H9 (cell line): ENCODE measurements at regions not wholly inside any gene's neighbourhood (a gene's known extent, or its start where the extent isn't known, plus 50 kb on each side); places are given as distances from the start of the nearest gene placed in this dataset.

Experiments
- DNase-seq: peaks from one replicate; pipeline ENCODE4 v3.0.0-alpha.2; 2017
- H2AFZ ChIP-seq: one replicate; pipeline ENCODE4 v1.6.1; 2013; ENCODE audit warnings: mild to moderate bottlenecking, low read length, control low read depth, moderate library complexity
- H2AK5ac ChIP-seq: 2 replicates; pipeline ENCODE4 v1.6.1; 2013; ENCODE audit warnings: low read length, control low read depth, mixed read lengths; ENCODE audit not compliant: insufficient read length
- H2BK120ac ChIP-seq: one replicate; pipeline ENCODE4 v1.6.1; 2013; ENCODE audit warnings: low read depth, mild to moderate bottlenecking, low read length, control low read depth, inconsistent platforms; ENCODE audit not compliant: poor library complexity, severe bottlenecking
- H2BK12ac ChIP-seq: 2 replicates; pipeline ENCODE4 v1.6.1; 2013; ENCODE audit warnings: low read length, control low read depth, mixed read lengths, low read depth; ENCODE audit not compliant: insufficient read length
- H2BK15ac ChIP-seq: 2 replicates; pipeline ENCODE4 v1.6.1; 2013; ENCODE audit warnings: low read depth, low read length, control low read depth
- H2BK20ac ChIP-seq: one replicate; pipeline ENCODE4 v1.6.1; 2013; ENCODE audit warnings: low read depth, mild to moderate bottlenecking, low read length, control low read depth, inconsistent platforms; ENCODE audit not compliant: poor library complexity, severe bottlenecking
- H2BK5ac ChIP-seq: 2 replicates; pipeline ENCODE4 v1.6.1; 2013; ENCODE audit warnings: low read length, control low read depth, mixed read lengths; ENCODE audit not compliant: insufficient read length
- H3K14ac ChIP-seq: 2 replicates; pipeline ENCODE4 v1.6.1; 2013; ENCODE audit warnings: low read length, control low read depth; ENCODE audit not compliant: insufficient read depth
- H3K18ac ChIP-seq: 2 replicates; pipeline ENCODE4 v1.6.1; 2013; ENCODE audit warnings: low read depth, mild to moderate bottlenecking, mixed read lengths, low read length, control low read depth; ENCODE audit not compliant: insufficient read length
- H3K23ac ChIP-seq: 2 replicates; pipeline ENCODE4 v1.6.1; 2013; ENCODE audit warnings: low read length, control low read depth, mixed read lengths, low read depth; ENCODE audit not compliant: insufficient read length
- H3K23me2 ChIP-seq: 2 replicates; pipeline ENCODE4 v1.6.1; 2013; ENCODE audit warnings: low read depth, mild to moderate bottlenecking, mixed read lengths, low read length, control low read depth; ENCODE audit not compliant: insufficient read length, poor library complexity, severe bottlenecking
- H3K27ac ChIP-seq: 2 replicates; pipeline ENCODE4 v1.5.1; 2013; ENCODE audit warnings: low read length, control low read depth, mixed read lengths, low read depth; ENCODE audit not compliant: insufficient read length
- H3K27me3 ChIP-seq: 2 replicates; pipeline ENCODE4 v1.6.1; 2013; ENCODE audit warnings: low read length, control low read depth, inconsistent platforms; ENCODE audit not compliant: insufficient read depth
- H3K4ac ChIP-seq: 2 replicates; pipeline ENCODE4 v1.6.1; 2013; ENCODE audit warnings: low read depth, mild to moderate bottlenecking, control low read depth, inconsistent platforms, low read length, moderate library complexity
- H3K4me1 ChIP-seq: 2 replicates; pipeline ENCODE4 v1.6.1; 2013; ENCODE audit warnings: low read length, control low read depth, inconsistent platforms; ENCODE audit not compliant: insufficient read depth
- H3K4me2 ChIP-seq: 2 replicates; pipeline ENCODE4 v1.6.1; 2013; ENCODE audit warnings: low read length, control low read depth, mixed read lengths; ENCODE audit not compliant: insufficient read length, insufficient read depth
- H3K56ac ChIP-seq: 2 replicates; pipeline ENCODE4 v1.6.1; 2013; ENCODE audit warnings: low read depth, mild to moderate bottlenecking, mixed read lengths, low read length, control low read depth; ENCODE audit not compliant: insufficient read length
- H3K79me1 ChIP-seq: 2 replicates; pipeline ENCODE4 v1.6.1; 2013; ENCODE audit warnings: low read depth, mild to moderate bottlenecking, moderate library complexity, low read length, control low read depth, inconsistent platforms; ENCODE audit not compliant: insufficient read depth, poor library complexity, severe bottlenecking
- H3K79me2 ChIP-seq: 2 replicates; pipeline ENCODE4 v1.6.1; 2013; ENCODE audit warnings: low read length, control low read depth, inconsistent platforms; ENCODE audit not compliant: insufficient read depth
- H3K9ac ChIP-seq: 2 replicates; pipeline ENCODE4 v1.6.1; 2013; ENCODE audit warnings: low read length, control low read depth, mixed read lengths; ENCODE audit not compliant: insufficient read length; ENCODE audit errors: extremely low read depth
- H3K9me3 ChIP-seq: one replicate; pipeline ENCODE4 v1.6.1; 2013; ENCODE audit warnings: low read depth, low read length, inconsistent platforms; ENCODE audit not compliant: control insufficient read depth
- H3T11ph ChIP-seq: one replicate; pipeline ENCODE4 v1.6.1; 2013; ENCODE audit warnings: mild to moderate bottlenecking, low read length, control low read depth, inconsistent platforms
- H4K20me1 ChIP-seq: one replicate; pipeline ENCODE4 v1.6.1; 2013; ENCODE audit not compliant: control insufficient read depth, insufficient read length, insufficient read depth
- H4K5ac ChIP-seq: 2 replicates; pipeline ENCODE4 v1.6.1; 2013; ENCODE audit warnings: low read depth, mild to moderate bottlenecking, mixed read lengths, low read length, control low read depth; ENCODE audit not compliant: insufficient read length
- H4K8ac ChIP-seq: replicated peaks from 2 replicates; pipeline ENCODE4 v1.6.1; 2013; ENCODE audit warnings: low read length, control low read depth, mixed read lengths, low read depth; ENCODE audit not compliant: insufficient read length
- H4K91ac ChIP-seq: 2 replicates; pipeline ENCODE4 v1.6.1; 2013; ENCODE audit warnings: low read depth, mild to moderate bottlenecking, moderate library complexity, mixed read lengths, low read length, control low read depth; ENCODE audit not compliant: insufficient read length
- H3K27ac Mint-ChIP-seq, 3 experiments: 2 replicates in 2 of 3; 3 replicates in 1 of 3; pipeline ENCODE4 v1.8.0; 2020 to 2021; ENCODE audit warnings: mixed read lengths in 3 of 3, mild to moderate bottlenecking in 1 of 3, moderate library complexity in 1 of 3
- H3K27me3 Mint-ChIP-seq: 2 replicates; pipeline ENCODE4 v1.8.0; 2021; ENCODE audit warnings: low read depth, mild to moderate bottlenecking, moderate library complexity, mixed read lengths
- H3K36me3 Mint-ChIP-seq, 3 experiments: 2 replicates in 2 of 3; 3 replicates in 1 of 3; pipeline ENCODE4 v1.8.0; 2020 to 2021; ENCODE audit warnings: low read depth in 3 of 3, mixed read lengths in 3 of 3; ENCODE audit not compliant: insufficient read depth in 1 of 3
- H3K4me1 Mint-ChIP-seq, 2 experiments: 2 replicates each; pipeline ENCODE4 v1.8.0; 2020; ENCODE audit warnings: mixed read lengths in 2 of 2
- H3K4me3 Mint-ChIP-seq, 2 experiments: 2 replicates in 1 of 2; 3 replicates in 1 of 2; pipeline ENCODE4 v1.8.0; 2020 to 2021; ENCODE audit warnings: mild to moderate bottlenecking in 2 of 2, mixed read lengths in 2 of 2, moderate library complexity in 1 of 2
- H3K9me3 Mint-ChIP-seq, 2 experiments: 2 replicates in 1 of 2; 3 replicates in 1 of 2; pipeline ENCODE4 v1.8.0; 2020; ENCODE audit warnings: mild to moderate bottlenecking in 2 of 2, mixed read lengths in 2 of 2, moderate library complexity in 1 of 2
- CTCF ChIP-seq: fragments of 200-600 bp; sonication (generic); conservative IDR thresholded peaks from 3 replicates; pipeline ENCODE4 v1.8.0; 2021; ENCODE audit warnings: antibody characterized with exemption, mild to moderate bottlenecking
- whole genome bisulfite sequencing: extraction: QIAGEN DNeasy Blood & Tissue Kit; methylation state at CpG from one replicate; pipeline ENCODE4 v1.1.7; 2013; ENCODE audit warnings: missing lambda C conversion rate, low lambda C conversion rate, mixed read lengths; ENCODE audit not compliant: insufficient read length; ENCODE audit errors: extremely low coverage; 5-methylcytosine and 5-hydroxymethylcytosine counted together

- Mint-ChIP-seq H3K36me3 (no peaks in the 10 kb centered on the region), H3K27me3 (no peaks in the 10 kb centered on the region), H3K27ac (no peak overlapping the region), H3K4me1 (peaks cover 4 to 6% of the 10 kb centered on the region in 2 experiments), H3K4me3 (no peak overlapping the region), H3K9me3 (no peaks in the 10 kb centered on the region)
- no peak overlapping the region for H3K9ac ChIP-seq
- H3K27me3 ChIP-seq, result no peaks in the 10 kb centered on the region
- H3K18ac ChIP-seq, result no peak overlapping the region
- no peak overlapping the region for H3T11ph ChIP-seq
- no peak overlapping the region for H3K56ac ChIP-seq
- WGBS, result no CpG with 5 or more reads among the region's 6 CpGs
- H3K23me2 ChIP-seq, result no peaks in the 10 kb centered on the region
- H2BK5ac ChIP-seq, result no peak overlapping the region
- no peaks in the 10 kb centered on the region for H3K4me1 ChIP-seq
- no peak overlapping the region for H3K4me2 ChIP-seq
- H2AFZ ChIP-seq, result no peak overlapping the region
- no peaks in the 10 kb centered on the region for H3K79me1 ChIP-seq
- H3K27ac ChIP-seq, result no peak overlapping the region
- H2BK15ac ChIP-seq, result no peak overlapping the region
- H4K20me1 ChIP-seq, result no peaks in the 10 kb centered on the region
- no peak overlapping the region for H2BK20ac ChIP-seq
- no peak overlapping the region for H3K14ac ChIP-seq
- DNase-seq, result no peak
- H3K23ac ChIP-seq, result no peak overlapping the region
- H2BK12ac ChIP-seq, result no peak overlapping the region
- H3K79me2 ChIP-seq, result no peaks in the 10 kb centered on the region
- no peak overlapping the region for H4K5ac ChIP-seq
- no peak overlapping the region for H2AK5ac ChIP-seq
- TF ChIP-seq CTCF, result no peak
- H3K4ac ChIP-seq, result no peak overlapping the region
- no peak overlapping the region for H4K91ac ChIP-seq
- no peak overlapping the region for H2BK120ac ChIP-seq
- H3K9me3 ChIP-seq, result no peaks in the 10 kb centered on the region
- no peak overlapping the region for H4K8ac ChIP-seq
Observed at GRCh38 chr3:177776661-177777101, 579.4 kb upstream of the TBL1XR1 start.
